Neuronal stem cell (in vitro differentiated cells): ENCODE measurements at regions not wholly inside any gene's neighbourhood (a gene's known extent, or its start where the extent isn't known, plus 50 kb on each side); places are given as distances from the start of the nearest gene placed in this dataset. TPM values are rescaled to one million over a fixed set of nuclear protein-coding genes. Genes with fewer than 3 reads are reported as not detected.

Experiments used
- DNase-seq: peaks from one replicate; pipeline ENCODE4 v3.0.0-alpha.2; 2013; ENCODE audit warnings: low spot score
- H2AFZ ChIP-seq: one replicate; pipeline ENCODE4 v1.6.1; 2013; ENCODE audit warnings: mild to moderate bottlenecking, low read length, inconsistent platforms
- H2AK5ac ChIP-seq: 2 replicates; pipeline ENCODE4 v1.6.1; 2013; ENCODE audit warnings: low read depth, mild to moderate bottlenecking, inconsistent platforms, low read length, moderate library complexity, mixed read lengths
- H2BK120ac ChIP-seq: 2 replicates; pipeline ENCODE4 v1.6.1; 2013; ENCODE audit warnings: low read depth, mild to moderate bottlenecking, inconsistent platforms, low read length, moderate library complexity, mixed read lengths
- H2BK12ac ChIP-seq: one replicate; pipeline ENCODE4 v1.6.1; 2013; ENCODE audit warnings: low read length, inconsistent platforms
- H2BK15ac ChIP-seq: 2 replicates; pipeline ENCODE4 v1.6.1; 2013; ENCODE audit warnings: mild to moderate bottlenecking, low read length, inconsistent platforms, mixed read lengths
- H2BK5ac ChIP-seq: one replicate; pipeline ENCODE4 v1.6.1; 2013; ENCODE audit warnings: inconsistent platforms, mild to moderate bottlenecking, low read length, moderate library complexity
- H3K14ac ChIP-seq: one replicate; pipeline ENCODE4 v1.6.1; 2013; ENCODE audit warnings: low read length, inconsistent platforms
- H3K18ac ChIP-seq: 2 replicates; pipeline ENCODE4 v1.6.1; 2013; ENCODE audit warnings: low read length, inconsistent platforms
- H3K23ac ChIP-seq: 2 replicates; pipeline ENCODE4 v1.6.1; 2013; ENCODE audit warnings: low read depth, mild to moderate bottlenecking, mixed read lengths, low read length, inconsistent platforms; ENCODE audit not compliant: poor library complexity
- H3K27ac ChIP-seq: replicated peaks from 3 replicates; pipeline ENCODE4 v1.5.1; 2013; ENCODE audit warnings: low read length, inconsistent platforms
- H3K27me3 ChIP-seq, 3 experiments: 2 replicates each; pipeline ENCODE4 v1.6.1; 2013; ENCODE audit warnings: low read length in 3 of 3, mild to moderate bottlenecking in 2 of 3, inconsistent platforms in 1 of 3, low read depth in 1 of 3, mixed read lengths in 1 of 3, moderate library complexity in 1 of 3; ENCODE audit not compliant: control insufficient read depth in 3 of 3, insufficient read depth in 3 of 3
- H3K36me3 ChIP-seq, 2 donors: replicated peaks in 1 of 2; 2 replicates each; pipeline ENCODE4 v1.6.1; 2013; ENCODE audit warnings: low read length in 2 of 2; ENCODE audit not compliant: control insufficient read depth in 2 of 2, insufficient read depth in 2 of 2
- H3K4ac ChIP-seq: 2 replicates; pipeline ENCODE4 v1.6.1; 2013; ENCODE audit warnings: inconsistent platforms, mild to moderate bottlenecking, low read length, moderate library complexity
- H3K4me1 ChIP-seq, 2 donors: 1 replicate in 1 of 2; 2 replicates in 1 of 2; pipeline ENCODE4 v1.6.1; 2013; ENCODE audit warnings: low read length in 2 of 2, low read depth in 1 of 2; ENCODE audit not compliant: control insufficient read depth in 2 of 2, insufficient read depth in 1 of 2
- H3K4me2 ChIP-seq: one replicate; pipeline ENCODE4 v1.6.1; 2013; ENCODE audit warnings: mild to moderate bottlenecking, low read length, inconsistent platforms; ENCODE audit not compliant: insufficient read depth, poor library complexity, severe bottlenecking
- H3K4me3 ChIP-seq, 2 donors: 2 replicates each; pipeline ENCODE4 v1.5.1; 2013; ENCODE audit warnings: low read length in 2 of 2, mild to moderate bottlenecking in 2 of 2, inconsistent platforms in 1 of 2, moderate library complexity in 1 of 2
- H3K79me1 ChIP-seq: one replicate; pipeline ENCODE4 v1.6.1; 2013; ENCODE audit warnings: low read depth, mild to moderate bottlenecking, inconsistent platforms, low read length, moderate library complexity
- H3K9ac ChIP-seq: one replicate; pipeline ENCODE4 v1.6.1; 2013; ENCODE audit warnings: mild to moderate bottlenecking, low read depth, low read length, inconsistent platforms; ENCODE audit not compliant: poor library complexity
- H3K9me3 ChIP-seq, 2 donors: replicated peaks in 1 of 2; 2 replicates each; pipeline versions ENCODE3 to v1.6.1; 2013; ENCODE audit warnings: low read length in 2 of 2, mild to moderate bottlenecking in 2 of 2, inconsistent platforms in 1 of 2, low read depth in 1 of 2, mixed read lengths in 1 of 2, moderate library complexity in 1 of 2; ENCODE audit not compliant: control insufficient read depth in 2 of 2, insufficient read depth in 1 of 2
- H4K8ac ChIP-seq: one replicate; pipeline ENCODE4 v1.6.1; 2013; ENCODE audit warnings: low read depth, mild to moderate bottlenecking, inconsistent platforms, low read length, moderate library complexity
- H4K91ac ChIP-seq: one replicate; pipeline ENCODE4 v1.6.1; 2013; ENCODE audit warnings: low read length, low read depth, mild to moderate bottlenecking, inconsistent platforms; ENCODE audit not compliant: poor library complexity
- WGBS, 2 donors: extraction: QIAGEN DNeasy Blood & Tissue Kit; methylation state at CpG; one replicate each; pipeline ENCODE4 v1.1.7; 2013; ENCODE audit warnings: missing lambda C conversion rate in 2 of 2, mixed read lengths in 1 of 2; ENCODE audit not compliant: insufficient read length in 2 of 2, insufficient replicate concordance in 1 of 2; ENCODE audit errors: extremely low coverage in 2 of 2; 5-methylcytosine and 5-hydroxymethylcytosine counted together
- small RNA-seq: library from polyadenylated mRNA; stranded (forward); fragments of <200 nt; extraction: miRNeasy Mini kit (QIAGEN cat#:217004); gene quantifications from one replicate; pipeline ENCODE3, GENCODE V24; 2013; ENCODE audit not compliant: insufficient read depth

DNA sequence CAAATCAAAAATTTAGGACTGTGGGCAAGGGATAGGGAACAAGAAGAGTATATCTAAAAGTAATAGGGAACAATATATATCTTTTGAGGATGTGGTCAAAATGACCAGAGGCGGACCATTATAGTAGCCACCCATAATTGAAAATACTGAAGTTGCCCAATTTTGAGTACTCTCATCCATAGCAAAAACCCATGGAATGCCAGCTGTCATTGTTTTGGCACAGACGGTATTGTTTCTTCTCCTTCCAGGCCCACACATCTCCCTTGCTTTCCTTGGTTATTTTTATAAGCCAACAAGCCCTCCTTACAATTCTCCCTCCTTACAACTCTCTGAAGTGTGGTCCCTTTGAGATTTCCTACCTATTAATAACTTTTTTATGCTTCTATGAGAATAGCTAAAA is 50.4 kb upstream of the RGMB start:
- H4K91ac ChIP-seq, result no peak overlapping the region
- no peak overlapping the region for H3K23ac ChIP-seq
- peaks cover 0 to 2% of the 10 kb centered on the region in 2 donors for H3K9me3 ChIP-seq
- H2BK12ac ChIP-seq, result no peak overlapping the region
- no peak overlapping the region for H3K4ac ChIP-seq
- no peak overlapping the region for H2AFZ ChIP-seq
- H2AK5ac ChIP-seq, result no peak overlapping the region
- no peaks in the 10 kb centered on the region for H3K79me1 ChIP-seq
- H3K27me3 ChIP-seq, result no peaks in the 10 kb centered on the region
- no peak overlapping the region for H3K27ac ChIP-seq
- H3K18ac ChIP-seq, result no peak overlapping the region
- no peak overlapping the region for H3K4me3 ChIP-seq
- H3K9ac ChIP-seq, result no peak overlapping the region
- no peak overlapping the region for H2BK5ac ChIP-seq
- no peak overlapping the region for H3K4me2 ChIP-seq
- WGBS, 2 donors, result no CpG with 5 or more reads among the region's 2 CpGs
- H2BK15ac ChIP-seq, result no peak overlapping the region
- DNase-seq, result no peak
- no peaks in the 10 kb centered on the region for H3K36me3 ChIP-seq
- H2BK120ac ChIP-seq, result no peak overlapping the region
- no peak overlapping the region for H3K14ac ChIP-seq
- H3K4me1 ChIP-seq, result peaks cover 1 to 3% of the 10 kb centered on the region in 2 donors
- no peak overlapping the region for H4K8ac ChIP-seq

Small RNA genes in the stretch of these regions (small RNA-seq; reads per million reads assigned to genes)
- gene AC008834.1 (not detected), gene AC074133.1 (not detected), gene MRPS35P2 (not detected)
